NCI-H748 treated with DMSO at 0.1 percent for 48 hours (cell line): ENCODE measurements at regions not wholly inside any gene's neighbourhood (a gene's known extent, or its start where the extent isn't known, plus 50 kb on each side); places are given as distances from the start of the nearest gene placed in this dataset.

Source experiments
- DNase-seq: peaks from one replicate; lab custom pipeline; 2025; lab: John Stamatoyannopoulos, UW

DNA sequence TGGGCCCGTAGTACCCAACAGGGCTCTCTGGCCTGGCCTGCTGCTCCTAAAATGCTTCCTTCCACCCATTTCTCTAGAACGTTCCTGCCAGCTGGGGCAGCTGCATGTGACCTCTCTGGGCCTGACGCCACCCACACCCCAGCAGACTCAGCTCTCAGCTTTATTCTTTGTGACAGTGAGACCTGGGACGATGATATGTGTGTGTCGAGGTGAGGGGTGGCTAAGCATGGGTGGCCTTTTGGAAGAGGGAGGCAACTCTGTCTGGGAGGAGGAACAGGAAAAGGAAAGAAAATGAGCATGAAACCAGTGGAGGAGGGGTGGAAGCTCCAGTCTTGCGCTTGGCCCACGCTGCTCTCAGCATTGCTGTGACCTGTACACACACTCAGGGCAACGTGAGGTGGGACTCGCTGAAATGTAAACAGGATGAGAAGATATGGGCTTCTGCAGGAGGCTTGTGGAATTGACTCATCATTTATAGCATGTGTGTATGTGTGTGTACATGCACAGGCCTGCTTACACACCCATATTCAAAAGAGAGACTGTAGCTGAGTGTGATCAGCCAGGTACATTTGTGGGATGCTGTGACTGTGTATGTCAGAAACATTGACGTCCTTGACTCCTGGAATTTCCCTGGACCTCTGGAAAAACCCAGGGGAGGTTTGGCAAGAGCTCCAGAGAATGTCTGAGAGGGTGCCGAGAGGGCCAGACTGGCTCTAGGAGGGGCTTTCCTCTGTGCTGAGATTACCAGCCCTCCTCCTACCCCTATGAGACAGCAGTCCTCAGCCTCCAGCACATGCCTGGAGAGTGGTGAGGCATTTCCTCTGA, 137.9 kb downstream of the PJA1 start:
- no peak for DNase-seq

DNA sequence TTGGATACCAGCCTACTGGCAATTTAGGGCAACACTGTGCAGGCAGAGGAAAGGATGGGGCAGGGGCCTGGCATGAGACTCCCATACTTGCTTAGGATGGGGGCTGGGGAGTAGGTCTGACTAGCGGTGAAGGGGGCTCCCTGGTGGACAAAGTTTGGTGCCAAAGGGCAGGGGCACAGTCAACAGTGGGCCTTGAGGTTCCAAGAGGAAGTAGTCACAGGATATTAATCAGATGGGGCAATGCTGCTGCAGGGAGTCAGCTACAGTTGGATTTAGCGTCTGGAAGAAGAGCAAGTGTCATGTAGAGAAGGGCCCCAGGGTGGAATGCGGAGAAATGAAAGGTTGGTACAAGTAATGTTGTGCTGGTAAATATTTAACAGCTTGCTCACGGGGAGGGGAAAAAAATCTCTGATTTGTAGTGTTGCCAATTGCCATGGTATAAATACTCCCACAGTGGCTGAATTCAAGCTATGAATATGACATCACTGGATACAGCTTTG, 139.4 kb downstream of the PJA1 start:
- no peak for DNase-seq

DNA sequence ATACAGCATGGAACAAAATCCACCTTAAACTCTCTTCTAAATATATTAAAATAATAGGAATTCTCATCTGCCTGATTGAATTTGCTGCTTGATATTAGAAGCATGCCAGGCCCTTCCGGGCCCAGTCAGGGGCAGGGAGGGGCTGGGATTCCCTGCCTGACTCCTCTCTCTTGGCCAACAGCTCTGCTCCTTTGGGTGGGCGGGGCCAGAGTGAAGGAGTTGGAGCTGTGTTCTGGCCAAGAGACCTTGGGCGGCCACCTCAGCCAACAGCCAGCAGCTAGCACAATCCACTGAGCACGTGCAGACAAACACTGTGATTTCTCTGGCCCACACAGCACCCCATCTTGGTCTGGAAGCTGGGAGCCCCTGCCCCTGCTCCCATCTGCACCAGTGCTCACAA, 140.3 kb downstream of the PJA1 start:
- no peak for DNase-seq

DNA sequence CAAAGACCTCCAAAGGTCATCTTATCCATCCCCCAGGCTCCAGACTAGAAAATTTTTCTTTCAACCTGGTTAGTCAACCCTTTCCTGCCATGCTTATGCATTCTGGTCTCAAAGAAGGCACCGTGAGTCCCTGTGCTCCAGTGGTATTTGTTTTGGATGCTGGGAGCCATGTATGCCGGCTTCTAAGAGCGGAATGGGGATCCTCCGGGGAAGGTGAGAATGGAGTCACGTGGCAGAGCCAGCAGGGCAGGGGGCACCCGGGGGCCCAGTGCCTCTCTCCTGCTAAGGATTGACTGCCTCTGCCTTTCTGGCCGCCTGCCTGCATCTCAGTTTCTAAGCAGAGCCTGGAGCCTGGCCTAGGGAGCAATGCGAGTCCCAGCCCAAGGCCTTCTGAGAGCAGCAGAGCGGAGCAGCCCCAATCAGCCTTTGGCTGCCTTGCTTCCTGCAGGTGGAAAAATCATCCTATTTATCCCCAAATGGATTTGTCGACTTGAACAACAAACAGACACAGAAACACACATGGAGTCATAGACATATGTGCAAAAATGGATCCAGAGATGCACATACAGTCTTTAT, 141.0 kb downstream of the PJA1 start:
- DNase-seq: no peak

DNA sequence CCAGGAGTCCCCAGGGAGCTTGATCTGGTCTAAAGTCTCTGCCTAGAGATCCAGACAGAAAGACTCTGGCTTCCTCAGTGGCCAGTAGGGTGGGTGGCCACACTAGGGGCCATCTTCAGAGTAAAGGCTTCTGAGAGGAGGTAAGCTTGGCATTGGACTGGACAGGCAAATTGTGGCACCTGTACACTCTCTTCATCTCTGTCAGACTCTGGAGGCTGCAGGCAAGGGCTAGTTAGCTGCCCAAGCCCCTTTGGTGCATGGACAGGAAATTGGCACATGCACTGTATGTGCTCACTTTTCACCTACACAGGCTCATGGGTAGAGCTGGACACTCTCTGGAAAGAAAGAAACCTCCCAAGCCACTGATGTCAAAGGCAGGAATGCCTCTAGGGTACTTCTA, 142.8 kb downstream of the PJA1 start:
- DNase-seq: no peak

DNA sequence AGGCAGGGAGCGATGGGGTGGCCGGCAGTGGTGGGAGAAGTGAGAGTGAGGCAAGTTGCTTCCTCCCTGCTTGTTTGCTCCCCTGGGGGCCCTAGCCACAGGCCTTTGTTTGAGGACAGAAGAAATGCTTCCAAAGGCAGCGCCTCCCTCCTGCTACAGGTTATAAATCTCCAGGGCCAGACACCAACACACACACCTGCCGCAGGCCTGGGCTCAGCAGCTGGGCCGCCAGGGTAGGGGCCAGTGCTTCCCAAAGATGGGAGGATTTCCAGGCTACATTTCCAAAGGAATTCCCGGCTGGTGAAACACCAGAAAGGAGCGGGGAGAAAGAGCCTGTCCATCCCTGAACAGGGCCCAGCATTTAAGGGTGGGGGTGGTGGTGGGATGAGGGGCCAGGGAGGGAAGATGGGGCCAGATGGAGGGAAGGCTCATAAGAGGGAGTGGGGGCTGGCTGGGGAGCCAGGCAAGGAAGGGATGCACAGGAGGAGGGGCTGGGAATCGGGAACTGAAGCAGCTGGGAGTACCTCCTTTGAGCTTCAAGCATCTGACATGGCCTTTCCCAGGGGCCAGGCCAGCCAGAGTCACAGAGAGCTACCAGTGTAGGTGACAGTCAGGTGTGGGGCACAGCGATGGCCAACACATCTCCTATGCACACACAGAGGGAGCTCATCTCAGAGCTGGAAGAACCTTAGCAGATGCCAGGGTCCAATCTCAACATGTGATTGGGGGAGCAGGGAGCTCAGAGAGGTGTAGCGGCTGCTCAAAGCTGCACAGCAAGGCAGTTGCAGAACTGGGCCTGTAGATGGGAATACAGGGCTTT, 143.9 kb downstream of the PJA1 start:
- DNase-seq: no peak

DNA sequence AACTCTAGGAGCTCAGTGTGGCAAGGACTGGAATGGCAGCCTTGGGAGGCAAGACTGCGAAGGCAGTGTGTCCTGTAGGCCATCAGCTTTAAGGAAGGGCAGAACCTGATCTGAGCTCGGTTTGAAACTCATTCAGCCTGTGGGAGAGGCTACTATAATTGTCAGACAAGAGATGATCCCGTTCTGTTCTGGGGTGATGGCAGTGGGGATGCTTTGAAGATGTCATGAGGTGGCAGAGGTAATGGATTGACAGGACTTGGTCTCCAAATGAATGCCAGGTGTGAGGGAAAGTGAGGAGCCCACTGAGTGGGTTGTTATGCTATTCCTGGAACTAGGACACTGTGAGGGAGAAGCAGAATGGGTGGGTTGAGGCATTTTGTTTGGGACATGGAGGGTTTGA, 144.9 kb downstream of the PJA1 start:
- no peak for DNase-seq

DNA sequence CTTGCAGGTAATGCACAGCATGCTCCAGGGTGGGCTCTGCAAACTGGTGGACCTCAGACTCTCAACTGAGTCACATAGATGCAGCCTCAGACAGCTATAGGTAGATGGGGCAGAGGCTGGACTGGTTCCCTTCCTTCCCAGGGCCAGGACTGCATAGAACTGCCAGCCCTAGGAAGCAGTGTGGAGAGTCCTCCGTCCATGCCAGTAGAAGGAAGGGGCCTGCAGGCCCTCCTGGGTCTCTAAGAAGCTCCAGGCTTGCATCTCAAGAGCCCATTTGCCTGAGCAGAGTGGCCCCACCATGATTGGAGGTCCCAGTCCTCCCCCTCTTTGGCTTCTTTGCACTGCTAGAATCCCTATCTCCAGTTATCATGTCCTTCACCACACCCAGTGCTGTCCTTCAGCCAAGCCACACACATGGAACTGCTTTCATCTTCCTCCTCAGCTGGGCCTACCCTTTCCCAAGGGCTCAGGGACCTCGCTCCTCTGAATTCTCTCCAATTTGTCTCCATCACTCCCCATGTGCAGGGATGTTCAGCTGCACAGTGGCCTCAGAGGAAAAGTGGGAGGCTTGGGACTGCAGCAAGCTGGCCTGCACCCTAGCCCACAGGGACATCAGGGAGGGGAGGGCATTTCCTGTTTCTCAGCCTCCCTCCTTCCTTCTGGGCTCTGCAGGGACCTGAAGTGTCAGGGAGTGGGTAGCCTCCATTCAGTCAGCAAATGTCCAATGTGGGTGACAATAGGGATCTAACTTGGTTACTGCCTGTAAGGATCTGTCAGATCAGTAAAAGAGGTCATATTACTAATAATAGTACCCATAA, 146.0 kb downstream of the PJA1 start:
- no peak for DNase-seq

DNA sequence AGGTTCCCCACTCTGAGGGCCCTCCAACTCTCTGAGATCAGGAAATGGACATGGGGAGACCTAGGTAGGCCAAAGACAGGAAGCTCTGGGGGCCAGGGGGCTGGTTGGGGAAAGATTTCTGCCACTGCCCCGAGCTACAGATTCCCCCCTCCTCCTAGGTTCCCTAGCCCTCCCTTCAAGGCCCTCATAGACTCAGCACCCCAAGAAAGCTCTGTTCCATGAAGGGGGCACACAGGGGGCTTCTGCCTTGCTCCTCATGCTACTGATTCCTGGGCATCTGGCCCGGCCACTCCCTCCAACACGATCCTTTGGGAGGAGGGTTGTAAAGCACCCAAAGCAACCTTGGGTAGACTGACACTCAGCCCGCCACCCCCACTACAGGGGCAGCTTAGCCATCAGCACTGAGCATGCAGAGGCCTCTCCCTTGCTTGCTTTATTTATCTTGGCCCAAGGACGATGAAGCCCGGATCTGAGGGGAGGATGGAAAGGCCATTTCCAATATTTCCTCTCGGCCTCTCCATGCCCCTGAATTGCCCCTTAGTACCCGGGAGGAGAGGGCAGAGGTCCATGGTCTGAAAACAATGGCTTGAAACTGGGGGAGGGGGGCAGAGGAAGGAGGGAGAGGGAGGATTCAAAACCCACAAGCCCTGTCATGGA, 146.7 kb downstream of the PJA1 start:
- DNase-seq: no peak

DNA sequence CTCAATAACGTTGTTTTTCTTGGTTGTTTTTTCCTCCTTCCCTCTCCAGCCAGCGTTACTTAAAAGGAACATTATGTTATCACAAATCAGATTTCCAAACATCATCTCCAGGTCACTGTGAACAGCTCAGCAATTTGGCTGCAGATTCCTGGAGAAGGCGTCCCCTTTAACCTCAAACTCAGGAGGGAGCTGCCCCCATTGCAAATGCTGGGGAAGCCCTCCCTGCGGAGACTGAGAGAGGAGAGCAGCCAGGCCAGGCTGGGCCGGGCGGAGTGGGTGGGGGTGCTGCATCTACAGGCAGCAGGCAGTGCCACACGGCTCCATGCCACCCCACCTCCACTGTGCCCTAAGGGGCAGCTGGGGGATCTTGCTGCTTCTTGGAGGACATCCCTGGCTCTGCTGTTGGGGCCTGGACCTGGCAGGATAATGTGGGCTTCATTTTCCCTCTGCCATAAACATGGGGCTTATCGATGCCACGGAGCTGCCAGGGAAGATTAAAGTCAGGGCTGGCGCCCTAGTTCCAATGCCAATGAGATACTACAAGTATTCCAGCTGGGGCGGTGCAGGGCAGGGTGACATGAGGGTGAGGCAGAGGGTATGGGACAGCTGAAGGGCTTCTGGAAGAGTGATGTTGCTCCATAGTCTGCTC, 148.8 kb downstream of the PJA1 start:
- no peak for DNase-seq

DNA sequence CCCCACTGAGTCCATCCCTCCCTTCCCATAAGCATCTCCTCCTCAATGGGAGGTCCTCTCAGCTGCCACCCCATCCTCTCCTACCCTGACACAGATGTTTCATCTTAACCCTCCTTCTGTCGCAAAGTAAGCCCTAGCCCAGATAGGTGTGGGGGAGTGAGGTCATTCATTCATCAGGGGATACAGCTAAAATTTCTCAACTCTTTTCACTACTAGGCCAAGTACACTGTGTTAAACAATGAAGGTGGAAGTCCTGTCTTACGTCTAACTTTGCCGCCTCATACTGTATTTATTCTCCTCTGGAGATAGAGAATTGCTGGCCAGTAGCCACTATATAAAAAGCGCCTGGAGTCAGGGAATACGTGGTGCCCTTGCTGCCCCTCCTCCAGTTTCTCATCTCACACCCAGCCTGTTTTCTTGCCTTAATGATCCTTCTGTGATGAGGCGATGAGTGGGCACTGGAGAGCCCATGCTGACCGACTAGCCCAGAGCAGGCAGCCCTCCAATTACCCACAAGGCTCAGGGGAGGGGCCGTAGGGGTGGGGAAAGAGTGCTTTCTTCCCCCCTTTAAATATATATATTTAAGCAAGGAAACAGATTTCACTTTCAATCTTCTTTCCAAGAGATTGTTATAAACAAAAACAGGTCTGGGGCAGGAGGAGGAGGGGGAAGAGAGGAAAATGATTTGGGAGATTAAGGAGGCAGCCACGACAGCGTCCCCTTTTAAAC, 149.5 kb downstream of the PJA1 start:
- no peak for DNase-seq

DNA sequence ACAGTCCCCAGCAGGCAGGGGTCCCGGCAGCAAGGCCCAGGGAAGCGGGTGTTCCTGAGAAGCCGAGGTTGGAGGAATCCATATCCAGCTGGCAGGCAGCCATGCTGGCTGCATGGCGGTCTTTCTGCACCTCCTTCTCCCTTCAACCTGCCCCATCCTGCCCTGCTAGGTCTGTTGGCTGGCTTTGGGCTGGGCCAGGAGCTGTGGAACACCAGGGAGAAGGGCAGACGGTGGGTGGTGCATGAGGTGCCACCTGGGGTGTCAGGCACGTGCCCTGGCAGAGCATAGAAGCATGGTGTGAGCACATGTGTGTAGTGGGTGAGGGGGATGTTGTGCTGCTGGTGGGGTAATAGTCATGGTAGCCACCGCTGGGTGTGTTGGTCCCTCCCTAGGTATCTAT, 150.1 kb downstream of the PJA1 start:
- DNase-seq: no peak

DNA sequence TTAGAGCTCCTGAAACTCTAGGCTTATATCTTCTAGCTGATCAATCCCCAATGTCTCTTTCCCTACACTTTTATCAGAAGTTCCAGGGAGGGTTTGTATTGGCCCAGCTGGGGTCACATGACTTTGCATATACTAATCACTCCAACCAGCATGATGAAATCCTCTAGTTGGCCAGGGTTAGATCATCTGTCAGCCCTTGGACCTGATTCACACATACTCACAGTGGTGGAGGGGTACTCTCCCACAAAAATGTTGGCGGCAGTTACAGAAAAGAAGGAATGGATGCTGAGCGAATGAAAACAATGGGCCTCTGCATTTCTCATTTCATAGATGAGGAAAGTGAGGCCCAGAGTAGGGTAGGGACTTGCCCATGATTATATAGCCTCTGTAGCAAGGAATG, 151.1 kb downstream of the PJA1 start:
- DNase-seq: no peak

DNA sequence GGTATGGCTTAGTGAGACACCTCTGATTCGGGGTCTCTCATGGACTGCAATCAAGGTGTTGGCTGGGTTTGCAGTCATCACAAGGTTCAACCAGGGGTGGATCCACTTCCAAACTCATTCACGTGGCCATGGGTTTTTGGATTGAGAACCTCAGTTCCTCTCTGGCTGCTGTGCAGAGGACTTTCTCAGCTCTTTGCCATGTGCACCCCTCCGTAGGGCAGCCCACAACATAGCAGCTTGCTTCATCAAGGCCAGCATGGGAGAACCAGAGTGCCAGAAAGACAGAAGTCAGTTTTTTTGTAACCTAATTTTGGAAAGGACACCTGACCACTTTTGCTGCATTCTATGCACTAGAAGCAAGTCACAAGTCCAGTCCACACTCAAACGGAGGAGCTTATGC, 154.9 kb downstream of the PJA1 start:
- DNase-seq: no peak

DNA sequence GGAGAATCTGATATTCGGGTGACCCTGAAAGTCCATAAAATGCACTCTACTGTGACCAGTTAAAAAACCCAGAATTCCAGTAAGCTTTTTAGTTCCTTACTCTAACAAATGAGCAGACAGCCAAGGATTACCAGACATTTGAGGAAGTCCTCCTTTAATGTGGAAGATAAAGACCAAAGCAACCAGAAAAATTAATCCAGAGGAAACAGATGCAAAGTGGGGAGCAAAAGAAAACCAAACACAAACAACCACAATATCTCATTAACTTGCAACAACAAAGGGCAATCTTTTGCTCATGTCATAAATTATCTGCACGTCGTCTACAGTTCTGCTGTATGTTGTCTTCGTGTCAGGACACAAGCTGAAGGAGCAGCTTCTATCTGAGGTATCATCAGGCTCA, 164.4 kb downstream of the PJA1 start:
- DNase-seq: no peak

DNA sequence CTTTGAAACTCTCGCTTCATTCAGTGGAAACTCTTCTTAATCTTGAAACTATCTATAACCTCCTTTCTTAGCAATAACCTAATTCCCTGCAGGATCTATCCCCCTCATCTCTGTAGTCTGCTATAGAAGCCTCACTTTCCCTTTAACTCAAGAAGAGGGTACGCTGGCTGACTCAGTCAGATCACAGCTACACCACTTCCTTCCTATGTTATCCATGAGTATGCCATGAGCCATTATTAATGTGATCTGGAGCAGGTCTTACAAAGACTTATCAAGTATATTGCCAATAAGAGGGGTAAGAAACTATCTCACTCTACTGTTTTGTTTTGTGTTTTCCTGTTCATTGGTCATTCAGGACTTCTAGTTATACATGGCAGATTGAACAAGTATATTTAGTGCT, 165.3 kb downstream of the PJA1 start:
- DNase-seq: no peak

DNA sequence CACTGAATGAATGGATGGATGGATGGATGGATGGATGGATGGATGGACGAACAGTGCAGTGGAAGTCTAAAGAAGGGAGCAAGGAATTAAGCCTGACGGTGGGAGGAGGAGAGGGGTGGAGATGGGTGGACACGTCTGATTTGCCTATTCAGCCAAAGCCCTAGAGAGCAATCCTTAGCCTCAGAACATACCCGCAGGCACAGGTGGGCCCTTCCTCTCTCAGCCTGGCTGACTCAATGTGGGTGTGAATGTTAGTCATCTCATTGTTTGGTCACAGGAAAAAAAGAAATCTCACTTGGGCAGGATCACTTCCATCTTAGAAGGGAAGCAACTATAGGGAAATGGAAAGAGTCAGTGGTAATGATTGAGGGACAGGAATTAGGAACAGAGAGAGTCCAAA, 165.9 kb downstream of the PJA1 start:
- no peak for DNase-seq

DNA sequence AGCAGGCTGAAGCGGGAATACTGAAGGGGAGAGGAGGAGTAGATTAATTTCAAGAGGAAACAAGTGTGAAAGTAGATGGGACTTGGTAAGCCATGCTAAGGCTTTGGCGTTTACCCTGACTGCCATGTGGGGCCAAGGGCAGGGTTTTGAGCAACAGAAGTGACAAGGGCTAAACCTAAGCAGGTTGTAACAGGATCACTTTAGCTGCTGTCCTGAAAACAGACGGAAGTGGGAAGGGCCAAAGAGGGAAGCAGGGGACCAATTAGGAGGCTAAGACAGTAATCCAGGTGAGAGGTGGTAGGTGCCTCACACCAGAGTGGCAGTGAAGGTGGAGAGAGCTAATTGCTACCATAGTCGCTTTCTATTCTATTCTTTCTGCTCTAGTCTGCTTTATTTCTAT, 166.5 kb downstream of the PJA1 start:
- DNase-seq: no peak

DNA sequence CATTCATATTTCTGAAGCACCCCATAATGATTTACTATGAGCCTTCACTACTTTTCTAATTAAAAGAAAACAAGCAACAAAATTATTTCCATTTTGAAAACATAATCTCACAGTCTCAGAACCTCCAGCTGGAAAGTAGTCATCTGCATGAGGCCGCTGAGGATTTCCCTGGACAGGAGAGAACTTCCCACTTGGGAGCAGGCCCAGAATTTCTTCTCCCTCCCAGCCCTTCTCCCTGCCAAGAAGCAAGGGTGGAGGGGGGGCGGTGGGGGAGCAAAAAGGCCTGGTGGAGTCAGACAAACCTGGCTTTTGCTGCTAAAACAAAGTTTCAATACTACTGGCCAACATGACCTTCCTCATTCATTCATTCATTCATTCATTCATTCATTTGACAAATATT, 167.3 kb downstream of the PJA1 start:
- no peak for DNase-seq

DNA sequence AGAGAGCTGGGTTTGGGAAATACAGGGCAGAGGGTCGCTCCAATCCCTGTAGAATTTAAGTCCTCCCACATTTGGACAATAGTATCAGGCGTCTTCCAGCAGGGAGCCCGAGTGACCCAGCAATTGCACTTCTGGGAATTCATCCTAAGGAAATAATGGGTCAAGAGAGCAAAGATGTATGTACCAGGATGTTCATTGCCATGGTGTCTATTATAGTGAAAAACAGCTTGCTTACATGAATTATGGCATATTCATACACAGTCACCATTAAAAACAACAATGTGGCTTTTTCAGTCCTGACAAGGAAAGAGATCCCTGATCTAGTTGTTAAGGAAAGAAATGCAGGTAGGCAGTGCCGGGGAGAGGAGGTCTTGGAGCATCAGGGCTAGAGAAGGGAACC, 167.7 kb downstream of the PJA1 start:
- no peak for DNase-seq
